Gastrocnemius medialis (tissue), 4 donors: ENCODE measurements at regions not wholly inside any gene's neighbourhood (a gene's known extent, or its start where the extent isn't known, plus 50 kb on each side); places are given as distances from the start of the nearest gene placed in this dataset.

ENCODE experiments used
- POLR2A ChIP-seq, 2 donors: fragments of 450-650 bp; IDR thresholded peaks; one replicate each; pipeline ENCODE4 v1.6.1; 2017; ENCODE audit warnings: antibody characterized with exemption in 2 of 2, mild to moderate bottlenecking in 2 of 2, moderate library complexity in 2 of 2
- TF ChIP-seq, protein P1 (sequence below), 5 experiments: fragments of 450-650 bp in 3 of 5; fragments of 200-600 bp in 2 of 5; sonication (generic) in 2 of 5; IDR thresholded peaks in 4 of 5; conservative IDR thresholded peaks in 1 of 5; 1 replicate in 4 of 5; 2 replicates in 1 of 5; pipeline ENCODE4 v1.5.1; 2016 to 2019; ENCODE audit warnings: antibody characterized with exemption in 5 of 5, mild to moderate bottlenecking in 3 of 5, moderate library complexity in 3 of 5

- TF ChIP-seq, protein P1, sequence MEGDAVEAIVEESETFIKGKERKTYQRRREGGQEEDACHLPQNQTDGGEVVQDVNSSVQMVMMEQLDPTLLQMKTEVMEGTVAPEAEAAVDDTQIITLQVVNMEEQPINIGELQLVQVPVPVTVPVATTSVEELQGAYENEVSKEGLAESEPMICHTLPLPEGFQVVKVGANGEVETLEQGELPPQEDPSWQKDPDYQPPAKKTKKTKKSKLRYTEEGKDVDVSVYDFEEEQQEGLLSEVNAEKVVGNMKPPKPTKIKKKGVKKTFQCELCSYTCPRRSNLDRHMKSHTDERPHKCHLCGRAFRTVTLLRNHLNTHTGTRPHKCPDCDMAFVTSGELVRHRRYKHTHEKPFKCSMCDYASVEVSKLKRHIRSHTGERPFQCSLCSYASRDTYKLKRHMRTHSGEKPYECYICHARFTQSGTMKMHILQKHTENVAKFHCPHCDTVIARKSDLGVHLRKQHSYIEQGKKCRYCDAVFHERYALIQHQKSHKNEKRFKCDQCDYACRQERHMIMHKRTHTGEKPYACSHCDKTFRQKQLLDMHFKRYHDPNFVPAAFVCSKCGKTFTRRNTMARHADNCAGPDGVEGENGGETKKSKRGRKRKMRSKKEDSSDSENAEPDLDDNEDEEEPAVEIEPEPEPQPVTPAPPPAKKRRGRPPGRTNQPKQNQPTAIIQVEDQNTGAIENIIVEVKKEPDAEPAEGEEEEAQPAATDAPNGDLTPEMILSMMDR (IDR thresholded peaks at IDR 0.05 in 4 of 5, conservative IDR thresholded peaks at IDR 0.05 in 1 of 5), result no peak
- TF ChIP-seq POLR2A (IDR thresholded peaks at IDR 0.05), result no peak
These were observed 387.8 kb downstream of the FLRT2 start for GRCh38 chr14:85917716-85918115.
